Keratinocyte (primary cell): ENCODE measurements at regions not wholly inside any gene's neighbourhood (a gene's known extent, or its start where the extent isn't known, plus 50 kb on each side); places are given as distances from the start of the nearest gene placed in this dataset.

Source experiments
- EZH2 ChIP-seq: IDR thresholded peaks from one replicate; pipeline ENCODE4 v1.6.1; 2012; ENCODE audit warnings: inconsistent platforms, mild to moderate bottlenecking, low read length, moderate library complexity
- TF ChIP-seq, protein P1 (sequence below), 3 experiments: IDR thresholded peaks in 1 of 3; conservative IDR thresholded peaks in 1 of 3; optimal IDR thresholded peaks in 1 of 3; 2 replicates in 2 of 3; 3 replicates in 1 of 3; pipeline versions ENCODE3 to v1.5.1; 2011; ENCODE audit warnings: low read length in 3 of 3, mild to moderate bottlenecking in 3 of 3, moderate library complexity in 2 of 3, control low read depth in 1 of 3, inconsistent platforms in 1 of 3; ENCODE audit not compliant: insufficient read depth in 2 of 3; ENCODE audit errors: extremely low read depth in 1 of 3

DNA sequence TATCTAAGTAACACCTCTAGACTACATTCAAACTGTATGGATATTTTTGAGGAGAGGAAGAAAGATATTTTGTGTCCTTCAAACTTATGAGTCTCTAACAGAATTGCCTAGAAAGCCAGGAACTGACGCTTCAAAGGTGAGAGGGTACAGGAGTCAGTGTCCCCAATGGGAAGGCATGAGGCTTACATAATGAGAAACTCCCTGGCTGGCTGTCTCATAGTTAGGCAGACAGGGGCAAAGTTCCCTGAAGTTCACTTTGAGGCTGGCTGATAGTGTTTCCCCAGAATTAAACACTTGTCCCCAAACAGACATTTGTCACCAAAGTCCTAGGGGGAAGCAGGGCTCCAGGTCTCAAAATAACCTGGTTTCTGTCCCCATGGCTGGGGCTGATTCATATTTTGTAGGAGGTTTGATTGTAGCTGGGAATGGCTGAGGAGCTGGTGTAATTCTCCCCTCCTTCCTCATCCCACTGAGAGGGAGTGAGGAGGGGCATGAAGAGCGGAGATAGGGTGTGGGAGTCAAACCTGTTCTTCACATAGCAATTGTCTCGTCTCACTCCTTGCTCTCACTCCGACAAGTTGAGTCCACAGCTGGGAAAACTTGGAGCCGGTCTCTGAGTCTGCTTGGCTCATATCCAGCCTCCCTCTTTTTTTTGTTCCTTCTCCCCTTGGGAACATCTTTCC lies 56.4 kb upstream of the CISTR start:
- TF ChIP-seq, protein P1, sequence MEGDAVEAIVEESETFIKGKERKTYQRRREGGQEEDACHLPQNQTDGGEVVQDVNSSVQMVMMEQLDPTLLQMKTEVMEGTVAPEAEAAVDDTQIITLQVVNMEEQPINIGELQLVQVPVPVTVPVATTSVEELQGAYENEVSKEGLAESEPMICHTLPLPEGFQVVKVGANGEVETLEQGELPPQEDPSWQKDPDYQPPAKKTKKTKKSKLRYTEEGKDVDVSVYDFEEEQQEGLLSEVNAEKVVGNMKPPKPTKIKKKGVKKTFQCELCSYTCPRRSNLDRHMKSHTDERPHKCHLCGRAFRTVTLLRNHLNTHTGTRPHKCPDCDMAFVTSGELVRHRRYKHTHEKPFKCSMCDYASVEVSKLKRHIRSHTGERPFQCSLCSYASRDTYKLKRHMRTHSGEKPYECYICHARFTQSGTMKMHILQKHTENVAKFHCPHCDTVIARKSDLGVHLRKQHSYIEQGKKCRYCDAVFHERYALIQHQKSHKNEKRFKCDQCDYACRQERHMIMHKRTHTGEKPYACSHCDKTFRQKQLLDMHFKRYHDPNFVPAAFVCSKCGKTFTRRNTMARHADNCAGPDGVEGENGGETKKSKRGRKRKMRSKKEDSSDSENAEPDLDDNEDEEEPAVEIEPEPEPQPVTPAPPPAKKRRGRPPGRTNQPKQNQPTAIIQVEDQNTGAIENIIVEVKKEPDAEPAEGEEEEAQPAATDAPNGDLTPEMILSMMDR (optimal IDR thresholded peaks at IDR 0.05 in 1 of 3, IDR thresholded peaks at IDR 0.05 in 1 of 3, conservative IDR thresholded peaks at IDR 0.05 in 1 of 3; ENCODE audit: extremely low read depth in 1 of 3, insufficient read depth in 2 of 3, low read length in 3 of 3), result no peak
- TF ChIP-seq EZH2, result no peak
